Transverse colon (tissue), 4 donors: ENCODE measurements at regions not wholly inside any gene's neighbourhood (a gene's known extent, or its start where the extent isn't known, plus 50 kb on each side); places are given as distances from the start of the nearest gene placed in this dataset.
"Not testable (repeated sequence)": the region's sequence is repeated elsewhere in the genome, so short reads cannot be mapped to it uniquely, and the experiment has no call there.

ENCODE experiments used
- DNase-seq: peaks from one replicate; pipeline ENCODE4 v3.0.0-alpha.2; 2019
- H3K27ac ChIP-seq, 4 donors: fragments of 200-600 bp; sonication (generic); 2 replicates each; pipeline ENCODE4 v1.5.1; 2016 to 2018; ENCODE audit warnings: inconsistent platforms in 4 of 4
- H3K27me3 ChIP-seq: fragments of 200-600 bp; sonication (generic); 2 replicates; pipeline ENCODE4 v1.5.1; 2017; ENCODE audit warnings: inconsistent platforms
- H3K36me3 ChIP-seq, 4 donors: fragments of 200-600 bp; sonication (generic); 2 replicates each; pipeline ENCODE4 v1.5.1; 2017 to 2019; ENCODE audit warnings: inconsistent platforms in 4 of 4
- H3K4me1 ChIP-seq, 4 donors: fragments of 200-600 bp; sonication (generic); 2 replicates each; pipeline ENCODE4 v1.5.1; 2017 to 2020; ENCODE audit warnings: inconsistent platforms in 4 of 4
- H3K4me3 ChIP-seq, 4 donors: fragments of 200-600 bp; sonication (generic); 1 replicate in 1 of 4; 2 replicates in 3 of 4; pipeline versions ENCODE4 v1.5.1 to v1.6.1; 2017 to 2019; ENCODE audit warnings: inconsistent platforms in 4 of 4
- H3K9me3 ChIP-seq, 2 donors: fragments of 200-600 bp; sonication (generic); 2 replicates each; pipeline ENCODE4 v1.5.1; 2017 to 2019; ENCODE audit warnings: inconsistent platforms in 2 of 2
- CTCF ChIP-seq, 5 experiments: fragments of 200-600 bp in 3 of 5; fragments of 450-650 bp in 2 of 5; sonication (generic) in 3 of 5; IDR thresholded peaks; 1 replicate in 2 of 5; 2 replicates in 3 of 5; pipeline ENCODE4 v1.5.1; 2016 to 2017; ENCODE audit warnings: antibody characterized with exemption in 5 of 5, inconsistent platforms in 3 of 5, mild to moderate bottlenecking in 2 of 5, moderate library complexity in 1 of 5
- EP300 ChIP-seq: sonication (generic); formaldehyde crosslinking; IDR thresholded peaks from one replicate; pipeline ENCODE4 v1.6.1; 2017; ENCODE audit warnings: antibody characterized with exemption, low read depth
- POLR2A ChIP-seq: fragments of 450-650 bp; IDR thresholded peaks from one replicate; pipeline ENCODE4 v1.6.1; 2016; ENCODE audit warnings: antibody characterized with exemption, mild to moderate bottlenecking, moderate library complexity
- POLR2AphosphoS5 ChIP-seq, 3 donors: sonication (generic); formaldehyde crosslinking; IDR thresholded peaks; one replicate each; pipeline ENCODE4 v1.6.1; 2016; ENCODE audit warnings: antibody characterized with exemption in 3 of 3
- WGBS, 2 donors: methylation state at CpG; one replicate each; pipeline ENCODE4 v1.1.5; 2018; ENCODE audit warnings: low coverage in 1 of 2; 5-methylcytosine and 5-hydroxymethylcytosine counted together
- in situ Hi-C, 4 donors: fragments of 200-750 bp; cut with MboI; loops; one replicate each; pipeline versions ENCODE4 v1.15.0 to v1.15.1; 2017; ENCODE audit warnings: low sequenced_read_pairs in 3 of 4, low pct_ligation_motif_present in 1 of 4, low pct_unique_long_range_greater_than_20kb in 1 of 4
- intact Hi-C: fragments of 100-400 bp; cut with DNase I; formaldehyde crosslinking; loops from one replicate; pipeline ENCODE4 v1.15.1; 2023; ENCODE audit warnings: low total_unique reads

- no peak overlapping the region for H3K27ac ChIP-seq
- no peaks in the 10 kb centered on the region for H3K4me1 ChIP-seq
- in situ Hi-C loops = no loop called here
- 58 to 71% methylated on average over 3 to 6 of the region's 6 CpGs for WGBS, 2 donors
- no peak for DNase-seq
- H3K36me3 ChIP-seq = no peaks in the 10 kb centered on the region
- TF ChIP-seq POLR2AphosphoS5 (IDR thresholded peaks at IDR 0.05) (no peak), POLR2A (no peak), CTCF (IDR thresholded peaks at IDR 0.05) (no peak), EP300 (no peak)
- intact Hi-C loops = no loop called here
- no peak overlapping the region for H3K4me3 ChIP-seq
- no peaks in the 10 kb centered on the region for H3K9me3 ChIP-seq
- H3K27me3 ChIP-seq = no peaks in the 10 kb centered on the region
Measured at GRCh38 chr5:100017520-100018262, 517.5 kb upstream of the FAM174A start.

GRCh38 chr5:100013305-100013704, 521.9 kb upstream of the FAM174A start:
- H3K4me1 ChIP-seq, in situ Hi-C loops, H3K27me3 ChIP-seq, H3K4me3 ChIP-seq, H3K9me3 ChIP-seq, H3K36me3 ChIP-seq, intact Hi-C loops, H3K27ac ChIP-seq, DNase-seq: not testable (repeated sequence)
- WGBS, 2 donors = 78 to 94% methylated on average over 3 to 4 of the region's 4 CpGs

GRCh38 chr5:100011160-100011559, 524.0 kb upstream of the FAM174A start:
- in situ Hi-C loops = not testable (repeated sequence)

DNA sequence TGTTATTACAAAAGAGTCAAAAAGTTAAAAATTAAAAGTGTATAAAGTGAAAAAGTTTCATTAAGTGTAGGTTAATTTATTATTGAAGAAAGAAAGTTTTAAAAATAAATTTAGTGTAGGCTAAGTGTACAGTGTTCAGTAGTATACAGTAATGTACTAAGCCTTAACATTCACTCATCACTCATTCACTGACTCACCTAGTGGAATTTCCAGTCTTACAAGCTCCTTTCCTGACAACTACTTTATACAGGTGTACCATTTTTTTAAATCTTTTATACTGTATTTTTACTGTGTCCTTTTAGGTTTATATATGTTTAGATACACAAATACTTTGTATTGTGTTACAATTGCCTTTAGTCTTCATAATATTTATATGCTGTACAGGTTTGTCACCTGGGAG, 530.2 kb upstream of the FAM174A start:
- H3K4me1 ChIP-seq = no peaks in the 10 kb centered on the region
- in situ Hi-C loops (no loop called here), intact Hi-C loops (no loop called here)
- TF ChIP-seq CTCF (IDR thresholded peaks at IDR 0.05) = no peak
- TF ChIP-seq EP300 = no peak
- TF ChIP-seq POLR2AphosphoS5 (IDR thresholded peaks at IDR 0.05) = no peak
- TF ChIP-seq POLR2A = no peak
- no peaks in the 10 kb centered on the region for H3K27me3 ChIP-seq
- H3K36me3 ChIP-seq = no peaks in the 10 kb centered on the region
- no peak overlapping the region for H3K27ac ChIP-seq
- H3K9me3 ChIP-seq = no peaks in the 10 kb centered on the region
- DNase-seq = no peak
- H3K4me3 ChIP-seq = no peak overlapping the region

More at GRCh38 chr5:100011160-100011559, 524.0 kb upstream of the FAM174A start:
- H3K36me3 ChIP-seq, H3K27me3 ChIP-seq, H3K4me1 ChIP-seq, H3K9me3 ChIP-seq, H3K4me3 ChIP-seq, DNase-seq, intact Hi-C loops, H3K27ac ChIP-seq: not testable (repeated sequence)
- 92% methylated on average over 10 of the region's 10 CpGs; no CpG with 5 or more reads in 1 of the 2 donors for WGBS, 2 donors

DNA sequence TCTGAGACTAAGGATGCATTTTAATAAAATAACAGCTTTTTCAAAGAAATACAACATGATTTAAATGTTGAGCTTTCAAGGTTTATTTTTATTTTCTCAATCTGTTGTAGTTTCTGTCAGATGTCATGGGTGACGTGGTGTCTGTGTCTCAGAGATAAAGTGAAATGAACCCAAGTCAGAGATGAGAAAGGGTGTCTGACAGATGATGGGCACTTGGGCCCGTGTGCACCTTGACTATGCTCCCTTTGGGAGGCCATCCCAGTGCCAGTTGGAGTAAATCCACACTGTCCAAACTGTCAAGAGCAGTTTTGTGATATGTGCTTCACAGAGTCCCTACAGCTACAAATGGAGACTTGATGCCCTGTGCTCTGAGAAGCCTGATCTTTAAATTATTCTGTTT, 536.9 kb upstream of the FAM174A start:
- Histone ChIP-seq H3K27me3 (no peaks in the 10 kb centered on the region), H3K4me3 (no peak overlapping the region), H3K36me3 (no peaks in the 10 kb centered on the region), H3K9me3 (no peaks in the 10 kb centered on the region), H3K27ac (no peak overlapping the region), H3K4me1 (no peaks in the 10 kb centered on the region)
- TF ChIP-seq EP300 (no peak), POLR2A (no peak), CTCF (IDR thresholded peaks at IDR 0.05) (no peak), POLR2AphosphoS5 (IDR thresholded peaks at IDR 0.05) (no peak)
- in situ Hi-C loops = no loop called here
- DNase-seq = no peak
- intact Hi-C loops = no loop called here
- WGBS, 2 donors = 44 to 49% methylated on average over 2 of the region's 2 CpGs
